ENCODE measurements at regions not wholly inside any gene's neighbourhood (a gene's known extent, or its start where the extent isn't known, plus 50 kb on each side); places are given as distances from the start of the nearest gene placed in this dataset.

- no peak for DNase-seq
- ChIA-PET CTCF (no interaction called here), POLR2A (ENCODE audit: unreplicated experiment) (no interaction called here)
- Histone ChIP-seq H3K36me3 (ENCODE audit: low read depth) (no peaks in the 10 kb centered on the region), H3K27ac (no peak overlapping the region), H3F3A (ENCODE audit: insufficient read depth, low read depth) (no peaks in the 10 kb centered on the region), H3K4me2 (no peak overlapping the region), H3K4me3 (no peak overlapping the region), H3K9me2 (ENCODE audit: insufficient read depth) (no peaks in the 10 kb centered on the region), H4K20me1 (ENCODE audit: insufficient read depth) (no peaks in the 10 kb centered on the region), H2AFZ (no peak overlapping the region), H3K79me2 (ENCODE audit: low read depth) (no peaks in the 10 kb centered on the region), H3K9me3 (ENCODE audit: insufficient read depth, low read depth) (no peaks in the 10 kb centered on the region), H3K27me3 (ENCODE audit: insufficient read depth, low read depth) (no peaks in the 10 kb centered on the region), H3K4me1 (replicated peaks; ENCODE audit: insufficient read depth) (no peaks in the 10 kb centered on the region)
- no peak for TF ChIP-seq EZH2 (IDR thresholded peaks at IDR 0.05; ENCODE audit: low read depth)
- TF ChIP-seq, protein P1, sequence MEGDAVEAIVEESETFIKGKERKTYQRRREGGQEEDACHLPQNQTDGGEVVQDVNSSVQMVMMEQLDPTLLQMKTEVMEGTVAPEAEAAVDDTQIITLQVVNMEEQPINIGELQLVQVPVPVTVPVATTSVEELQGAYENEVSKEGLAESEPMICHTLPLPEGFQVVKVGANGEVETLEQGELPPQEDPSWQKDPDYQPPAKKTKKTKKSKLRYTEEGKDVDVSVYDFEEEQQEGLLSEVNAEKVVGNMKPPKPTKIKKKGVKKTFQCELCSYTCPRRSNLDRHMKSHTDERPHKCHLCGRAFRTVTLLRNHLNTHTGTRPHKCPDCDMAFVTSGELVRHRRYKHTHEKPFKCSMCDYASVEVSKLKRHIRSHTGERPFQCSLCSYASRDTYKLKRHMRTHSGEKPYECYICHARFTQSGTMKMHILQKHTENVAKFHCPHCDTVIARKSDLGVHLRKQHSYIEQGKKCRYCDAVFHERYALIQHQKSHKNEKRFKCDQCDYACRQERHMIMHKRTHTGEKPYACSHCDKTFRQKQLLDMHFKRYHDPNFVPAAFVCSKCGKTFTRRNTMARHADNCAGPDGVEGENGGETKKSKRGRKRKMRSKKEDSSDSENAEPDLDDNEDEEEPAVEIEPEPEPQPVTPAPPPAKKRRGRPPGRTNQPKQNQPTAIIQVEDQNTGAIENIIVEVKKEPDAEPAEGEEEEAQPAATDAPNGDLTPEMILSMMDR (conservative IDR thresholded peaks at IDR 0.05), result no peak
- intact Hi-C loops (cut with micrococcal nuclease; ENCODE audit: unreplicated experiment), result no loop called here
- no TSS peak for BruUV-seq (replicated peaks)
Measured at GRCh38 chr3:145427355-145427754, 733.6 kb downstream of the PLOD2 start.

DNA sequence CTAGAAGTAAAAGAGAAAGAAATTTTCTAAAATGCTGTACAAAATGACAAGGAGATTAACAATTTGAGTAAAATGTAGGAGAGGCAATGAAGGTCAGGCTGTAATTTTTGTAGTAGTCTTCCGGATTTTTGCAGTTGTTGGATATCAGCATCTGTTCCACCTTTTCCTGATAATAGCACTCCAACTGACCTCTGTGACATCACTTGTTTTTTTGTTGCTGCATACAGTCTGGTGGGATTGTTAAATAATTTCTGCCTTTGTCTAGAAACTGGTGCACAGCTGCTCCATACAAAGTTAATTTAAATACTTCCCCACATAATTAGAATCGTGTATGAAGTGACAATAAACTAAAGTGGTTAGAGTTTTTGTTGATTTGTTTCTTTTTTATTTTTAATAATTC is 731.4 kb downstream of the PLOD2 start:
- H3K27ac ChIP-seq, result no peak overlapping the region
- ChIA-PET CTCF (no interaction called here), POLR2A (ENCODE audit: unreplicated experiment) (no interaction called here)
- H3K27me3 ChIP-seq (ENCODE audit: insufficient read depth, low read depth), result no peaks in the 10 kb centered on the region
- H4K20me1 ChIP-seq (ENCODE audit: insufficient read depth), result no peaks in the 10 kb centered on the region
- H3K4me2 ChIP-seq, result no peak overlapping the region
- no peaks in the 10 kb centered on the region for H3K9me2 ChIP-seq (ENCODE audit: insufficient read depth)
- intact Hi-C loops (cut with micrococcal nuclease; ENCODE audit: unreplicated experiment), result no loop called here
- H3K4me3 ChIP-seq, result no peak overlapping the region
- no peaks in the 10 kb centered on the region for H3K36me3 ChIP-seq (ENCODE audit: low read depth)
- H3F3A ChIP-seq (ENCODE audit: insufficient read depth, low read depth), result no peaks in the 10 kb centered on the region
- H3K79me2 ChIP-seq (ENCODE audit: low read depth), result no peaks in the 10 kb centered on the region
- no peak overlapping the region for H2AFZ ChIP-seq
- H3K4me1 ChIP-seq (replicated peaks; ENCODE audit: insufficient read depth), result no peaks in the 10 kb centered on the region
- no peaks in the 10 kb centered on the region for H3K9me3 ChIP-seq (ENCODE audit: insufficient read depth, low read depth)
- no peak for TF ChIP-seq EZH2 (IDR thresholded peaks at IDR 0.05; ENCODE audit: low read depth)
- TF ChIP-seq, protein P1 (conservative IDR thresholded peaks at IDR 0.05), result no peak
- no TSS peak for BruUV-seq (replicated peaks)
- no peak for DNase-seq

GRCh38 chr3:145448436-145448835 is 712.5 kb downstream of the PLOD2 start:
- CTCF ChIA-PET, result no interaction called here
- Histone ChIP-seq H3K4me1 (replicated peaks; ENCODE audit: insufficient read depth) (no peaks in the 10 kb centered on the region), H3K79me2 (ENCODE audit: low read depth) (no peaks in the 10 kb centered on the region), H3K4me2 (no peak overlapping the region), H3F3A (ENCODE audit: insufficient read depth, low read depth) (no peaks in the 10 kb centered on the region), H3K4me3 (no peak overlapping the region), H3K36me3 (ENCODE audit: low read depth) (no peaks in the 10 kb centered on the region), H3K9me3 (ENCODE audit: insufficient read depth, low read depth) (no peaks in the 10 kb centered on the region; the same call in 1 of the 2 replicates), H2AFZ (no peak overlapping the region), H3K9me2 (ENCODE audit: insufficient read depth) (no peaks in the 10 kb centered on the region), H3K27ac (no peak overlapping the region), H3K27me3 (ENCODE audit: insufficient read depth, low read depth) (no peaks in the 10 kb centered on the region), H4K20me1 (ENCODE audit: insufficient read depth) (no peaks in the 10 kb centered on the region)
- POLR2A ChIA-PET (ENCODE audit: unreplicated experiment), result no interaction called here
- DNase-seq, result no peak
- no TSS peak for BruUV-seq (replicated peaks)
- TF ChIP-seq, protein P1 (conservative IDR thresholded peaks at IDR 0.05), result no peak
- TF ChIP-seq EZH2 (IDR thresholded peaks at IDR 0.05; ENCODE audit: low read depth), result no peak
- intact Hi-C loops (cut with micrococcal nuclease; ENCODE audit: unreplicated experiment), result no loop called here

Measured in PC-9 (cell line).